Omental fat pad (tissue), 3 donors: ENCODE measurements at regions not wholly inside any gene's neighbourhood (a gene's known extent, or its start where the extent isn't known, plus 50 kb on each side); places are given as distances from the start of the nearest gene placed in this dataset.
"Not testable (repeated sequence)": the region's sequence is repeated elsewhere in the genome, so short reads cannot be mapped to it uniquely, and the experiment has no call there.

ENCODE experiments used
- ATAC-seq: fragments of 150-250 bp; one replicate; pipeline ENCODE4 v1.9.1; 2016; ENCODE audit warnings: mild to moderate bottlenecking, moderate library complexity; ENCODE audit not compliant: low FRiP score
- DNase-seq: peaks from one replicate; pipeline ENCODE4 v3.0.0-alpha.2; 2019; ENCODE audit warnings: low spot score
- CTCF ChIP-seq, 3 donors: fragments of 450-650 bp; IDR thresholded peaks; one replicate each; pipeline ENCODE4 v1.5.1; 2016 to 2017; ENCODE audit warnings: antibody characterized with exemption in 3 of 3, mild to moderate bottlenecking in 3 of 3, moderate library complexity in 2 of 3

GRCh38 chr14:105940534-105941225, 414.3 kb downstream of the TMEM121 start:
- ATAC-seq (no peak), DNase-seq (no peak)
- TF ChIP-seq CTCF (IDR thresholded peaks at IDR 0.05), result no peak

- no peak for ATAC-seq
- no peak for DNase-seq
- no peak for TF ChIP-seq CTCF (IDR thresholded peaks at IDR 0.05)
Measured at GRCh38 chr14:105941226-105942166, 415.1 kb downstream of the TMEM121 start.

- ATAC-seq, DNase-seq: not testable (repeated sequence)
Measured at GRCh38 chr14:105942725-105943124, 416.3 kb downstream of the TMEM121 start.

- ATAC-seq, result no peak
- no peak for DNase-seq
- TF ChIP-seq CTCF (IDR thresholded peaks at IDR 0.05), result no peak
Measured at GRCh38 chr14:105943973-105944602, 417.7 kb downstream of the TMEM121 start.

- ATAC-seq (peak; percentile 85), DNase-seq (peak; percentile 66)
Measured at GRCh38 chr14:105944632-105945610, 418.5 kb downstream of the TMEM121 start.

GRCh38 chr14:105945896-105946295, 419.5 kb downstream of the TMEM121 start:
- ATAC-seq (no peak), DNase-seq (no peak)
- TF ChIP-seq CTCF (IDR thresholded peaks at IDR 0.05), result no peak

More at GRCh38 chr14:105944632-105945610, 418.5 kb downstream of the TMEM121 start:
- peak in 2 of 3 donors; percentile 62 to 87 for TF ChIP-seq CTCF (IDR thresholded peaks at IDR 0.05)
